Stimulated activated CD4-positive, alpha-beta T cell treated with anti-CD3 and anti-CD28 coated beads, Interleukin-12 subunit alpha, Interleukin-12 subunit beta, amount 100 ng/mL, for 4 hours (primary cell): ENCODE measurements at regions not wholly inside any gene's neighbourhood (a gene's known extent, or its start where the extent isn't known, plus 50 kb on each side); places are given as distances from the start of the nearest gene placed in this dataset.

Experiments used
- DNase-seq: peaks from one replicate; pipeline ENCODE4 v3.0.0-alpha.2; 2020

DNA sequence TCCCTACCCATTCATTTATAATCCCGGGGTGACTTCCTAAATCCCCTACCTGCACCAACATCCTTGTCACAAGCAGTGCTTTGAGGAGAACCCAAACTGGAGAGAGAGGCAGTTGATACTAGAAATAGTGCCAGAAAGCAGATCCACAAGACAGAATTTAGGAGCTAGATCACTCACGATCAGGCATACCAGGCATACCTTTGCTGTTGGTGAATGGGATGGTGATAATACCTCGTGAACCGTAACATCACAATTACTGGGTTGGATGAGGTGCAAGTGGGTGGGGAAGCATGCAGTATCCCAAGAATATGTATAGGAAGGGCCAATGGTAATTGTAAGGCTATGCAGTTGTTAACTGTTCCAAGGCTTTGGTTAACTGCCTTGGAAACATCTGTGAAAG, 129.3 kb downstream of the TMA16 start:
- no peak for DNase-seq

DNA sequence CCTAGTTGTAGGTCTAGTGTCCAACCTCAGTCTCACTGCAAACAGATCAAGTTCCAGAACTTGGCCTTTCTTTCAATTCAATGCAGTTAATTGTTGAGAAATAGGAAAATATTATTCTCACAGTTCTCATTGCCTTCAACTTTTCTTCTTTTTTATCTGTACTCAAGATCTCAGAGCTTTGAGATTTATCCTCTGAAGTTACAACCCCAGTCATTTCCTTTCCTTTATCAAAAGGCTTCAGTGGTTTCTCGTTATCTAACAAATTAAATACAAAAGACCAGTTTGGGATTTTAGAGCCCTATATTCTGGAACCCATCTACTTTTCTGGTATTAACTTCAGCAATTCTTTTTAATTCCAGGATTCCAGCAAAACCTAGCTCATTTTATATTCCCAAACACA, 130.2 kb downstream of the TMA16 start:
- no peak for DNase-seq

GRCh38 chr4:163631288-163631687, 136.8 kb downstream of the TMA16 start:
- no peak for DNase-seq

DNA sequence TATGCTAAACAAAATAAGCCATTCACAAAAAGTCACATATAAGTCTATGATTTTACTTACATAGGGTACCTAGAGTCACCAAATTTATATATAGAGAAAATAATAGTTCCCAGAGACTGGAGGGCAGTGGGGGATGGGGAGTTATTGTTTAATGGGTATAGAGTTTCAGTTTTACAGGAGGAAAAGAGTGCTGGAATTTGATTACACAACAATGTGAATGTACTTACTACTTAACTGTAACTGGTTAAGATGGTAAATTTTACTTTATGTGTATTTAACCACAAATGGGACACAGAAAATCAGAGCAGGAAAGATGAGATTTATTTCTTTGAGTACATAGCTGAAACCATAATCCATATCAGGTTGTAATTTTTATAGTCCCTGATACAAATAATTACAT, 144.4 kb downstream of the TMA16 start:
- no peak for DNase-seq

DNA sequence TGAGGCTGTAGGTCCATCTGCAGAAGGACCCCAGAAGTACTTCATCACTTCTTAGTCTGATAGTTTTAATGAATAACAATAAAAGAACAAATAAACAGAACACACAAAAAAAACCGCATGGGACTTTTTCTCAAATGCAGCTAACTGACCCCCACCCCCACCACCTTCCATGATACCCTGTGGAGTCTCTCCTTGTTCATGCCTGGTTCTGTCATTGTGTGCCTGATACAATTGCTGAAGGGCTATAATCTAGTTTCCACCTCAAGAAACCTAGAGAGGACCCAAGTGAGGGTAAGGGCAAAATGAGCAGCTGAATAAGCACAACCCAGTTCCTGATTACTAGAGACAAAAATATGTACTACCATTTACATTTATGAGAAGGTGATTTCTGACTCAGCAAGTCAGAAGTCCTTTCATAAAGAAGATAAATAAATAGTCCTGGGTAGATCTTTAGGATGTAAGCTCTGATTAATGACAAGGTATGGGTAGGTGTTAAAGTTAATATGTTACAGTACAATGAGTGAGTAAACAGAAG, 155.1 kb downstream of the TMA16 start:
- DNase-seq: no peak

DNA sequence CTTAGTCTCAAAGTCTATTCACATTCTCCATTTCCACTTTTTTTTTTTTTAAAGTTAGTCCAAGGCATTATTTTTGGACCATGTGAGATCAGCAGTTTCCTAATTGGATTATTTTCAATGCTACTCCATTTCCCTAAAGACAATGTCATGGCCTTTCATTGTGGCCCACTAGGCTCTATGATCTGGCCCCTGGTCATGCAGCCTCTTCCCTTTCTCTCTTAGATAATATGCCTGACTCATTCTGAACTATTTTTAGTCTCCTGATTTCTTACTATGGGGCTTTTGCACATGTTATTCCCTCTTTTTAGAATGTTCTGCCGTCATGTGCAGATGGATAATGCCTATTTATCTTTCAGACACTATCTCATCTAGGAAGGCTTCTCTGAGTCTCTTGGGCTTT, 157.3 kb downstream of the TMA16 start:
- DNase-seq: no peak

GRCh38 chr4:163654621-163655020, 160.1 kb downstream of the TMA16 start:
- no peak for DNase-seq

GRCh38 chr4:163660636-163661035, 166.1 kb downstream of the TMA16 start:
- no peak for DNase-seq

GRCh38 chr4:163662768-163663167, 168.3 kb downstream of the TMA16 start:
- no peak for DNase-seq

DNA sequence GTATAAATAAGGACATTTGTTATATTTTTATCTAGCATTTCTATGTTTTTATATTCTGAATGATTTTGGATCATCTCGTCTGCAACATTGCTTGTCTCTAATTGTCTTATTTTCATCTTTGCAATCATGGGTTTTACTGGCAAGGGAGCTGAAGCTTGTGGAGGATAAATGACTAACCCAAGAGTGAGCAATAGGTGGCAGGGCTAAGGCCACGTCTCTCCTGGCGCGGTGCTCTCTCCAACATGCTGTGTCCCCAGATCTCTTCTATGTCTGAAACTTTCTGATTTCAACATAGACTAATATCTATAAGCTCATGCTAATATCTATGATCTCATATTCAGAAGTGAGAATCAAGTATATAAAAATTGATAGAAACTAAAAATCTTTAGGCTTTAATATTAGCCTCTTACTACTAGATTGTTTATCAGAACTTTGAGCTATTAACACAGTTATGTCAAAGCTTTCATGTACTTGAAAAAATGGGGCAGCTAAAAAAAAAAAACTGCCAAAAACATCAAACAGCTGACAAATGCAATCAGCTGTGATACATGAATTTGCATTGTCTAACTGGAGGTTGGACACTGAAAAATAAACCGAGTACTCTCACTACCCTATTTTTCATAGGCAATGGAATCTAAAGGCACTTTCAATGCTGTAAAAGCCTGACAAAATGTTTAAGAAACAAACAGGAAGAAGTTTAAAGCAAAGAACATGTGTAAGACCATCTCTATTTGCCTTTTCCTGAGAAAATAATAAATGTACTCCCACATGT, 169.2 kb downstream of the TMA16 start:
- no peak for DNase-seq

- DNase-seq: no peak
Measured at GRCh38 chr4:163665101-163665500, 170.6 kb downstream of the TMA16 start.

GRCh38 chr4:163665521-163666331, 171.2 kb downstream of the TMA16 start:
- no peak for DNase-seq

- DNase-seq: no peak
Measured at GRCh38 chr4:163666332-163666873, 171.9 kb downstream of the TMA16 start.

DNA sequence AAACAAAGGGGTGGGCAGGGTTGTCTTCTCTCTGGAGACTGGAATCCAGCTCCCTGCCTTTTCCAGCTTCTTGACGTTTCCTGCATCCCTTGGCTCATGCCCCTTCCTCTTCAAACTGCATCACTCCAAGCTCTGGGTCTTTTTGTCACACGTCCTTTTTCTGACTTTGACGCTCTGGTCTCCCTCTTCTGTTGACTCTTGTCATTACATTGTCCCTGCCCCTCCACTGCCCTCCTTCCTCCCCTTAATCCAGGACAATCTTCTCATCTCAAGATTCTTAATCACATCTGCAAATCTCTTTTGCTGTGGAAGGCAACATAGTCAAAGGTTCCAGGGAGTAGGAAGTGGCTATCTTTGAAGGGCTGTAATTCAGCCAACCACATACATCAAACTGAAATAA, 178.3 kb downstream of the TMA16 start:
- DNase-seq: no peak

DNA sequence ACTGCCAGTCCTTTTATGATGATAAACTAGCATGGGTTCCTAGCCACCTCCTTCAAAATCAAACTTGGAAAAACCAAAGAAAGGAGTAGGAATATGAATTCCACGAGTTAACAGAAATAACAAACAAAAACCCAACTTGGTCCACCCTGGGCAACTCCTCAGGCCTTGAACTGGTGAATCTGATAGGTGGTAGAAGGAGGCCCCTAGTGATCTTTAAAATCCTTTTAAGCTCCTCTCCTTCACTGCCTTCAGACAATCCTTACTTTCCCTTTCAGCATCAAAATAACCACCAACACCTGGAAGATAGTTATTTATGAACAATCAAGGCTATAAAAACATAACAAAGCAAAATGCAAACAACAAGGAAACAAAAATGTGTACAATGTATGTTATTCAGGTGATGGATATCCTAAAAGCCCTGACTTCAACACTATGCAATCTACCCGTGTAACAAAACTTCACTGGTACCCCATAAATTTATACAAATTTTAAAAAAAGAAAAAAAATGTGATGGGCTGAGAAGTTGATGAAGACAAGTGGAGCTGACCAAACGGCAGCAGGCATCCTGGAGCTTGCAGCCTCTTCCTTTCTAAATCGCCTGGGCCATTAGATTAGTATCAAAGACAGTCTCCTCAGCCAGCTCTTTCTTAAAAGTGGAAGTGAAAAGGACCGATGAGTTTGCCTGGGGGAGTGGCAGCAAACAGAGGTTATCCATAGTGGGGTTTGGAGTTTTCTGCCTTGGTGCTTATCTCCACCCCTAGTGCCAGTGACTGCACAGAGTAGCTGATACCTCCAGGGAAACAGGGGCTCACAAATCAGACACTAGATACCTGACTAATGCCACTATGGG, 179.6 kb downstream of the TMA16 start:
- no peak for DNase-seq

DNA sequence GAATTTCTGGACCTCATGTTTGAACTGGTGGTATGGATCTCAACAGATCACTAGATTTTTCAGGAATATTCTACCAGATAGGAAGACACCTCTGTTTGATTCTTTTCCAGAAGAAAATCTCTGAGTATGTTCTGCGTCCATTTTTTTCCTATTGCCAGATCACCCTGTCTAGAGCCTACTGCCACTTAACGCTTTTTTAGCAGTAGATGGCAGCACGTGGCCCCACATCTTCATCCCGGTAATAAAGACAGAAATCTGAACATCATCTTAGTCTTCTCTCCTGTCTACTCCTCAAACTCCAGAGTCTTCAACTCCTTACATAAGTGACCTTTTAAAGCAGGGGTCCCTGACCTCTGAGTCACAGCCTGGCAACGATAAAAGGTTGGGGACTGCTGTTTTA, 184.7 kb downstream of the TMA16 start:
- DNase-seq: no peak

DNA sequence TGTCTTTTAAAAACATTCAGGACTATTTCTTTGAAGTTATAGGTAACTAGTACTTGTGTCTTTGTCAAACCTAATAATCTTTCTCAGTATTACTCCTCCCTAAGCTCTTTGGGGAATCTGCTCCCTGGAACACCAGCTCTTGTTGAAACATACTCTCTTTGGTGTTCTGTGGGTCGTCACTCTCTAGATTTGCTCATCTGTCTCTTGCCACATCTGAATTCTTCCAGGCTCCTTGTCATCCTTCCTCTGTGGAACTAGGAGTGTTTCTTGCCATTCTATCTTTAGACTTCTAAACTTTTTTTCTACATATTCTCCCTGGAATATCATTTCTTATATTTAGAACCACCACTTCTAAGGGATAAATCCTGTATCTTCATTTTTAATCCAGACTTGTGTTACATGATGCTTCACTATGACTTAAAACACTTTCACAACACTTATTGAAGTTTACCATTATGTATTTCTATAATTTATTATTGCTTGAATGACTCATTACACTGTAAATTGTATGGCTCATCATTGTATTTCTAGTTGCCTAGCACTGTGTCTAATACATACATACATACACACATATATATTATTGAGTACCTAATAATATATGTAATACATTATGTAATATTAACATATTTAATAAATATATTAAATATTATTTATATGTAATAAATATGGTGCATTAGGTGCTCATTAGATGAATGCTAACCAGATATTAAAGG, 186.1 kb downstream of the TMA16 start:
- DNase-seq: no peak

DNA sequence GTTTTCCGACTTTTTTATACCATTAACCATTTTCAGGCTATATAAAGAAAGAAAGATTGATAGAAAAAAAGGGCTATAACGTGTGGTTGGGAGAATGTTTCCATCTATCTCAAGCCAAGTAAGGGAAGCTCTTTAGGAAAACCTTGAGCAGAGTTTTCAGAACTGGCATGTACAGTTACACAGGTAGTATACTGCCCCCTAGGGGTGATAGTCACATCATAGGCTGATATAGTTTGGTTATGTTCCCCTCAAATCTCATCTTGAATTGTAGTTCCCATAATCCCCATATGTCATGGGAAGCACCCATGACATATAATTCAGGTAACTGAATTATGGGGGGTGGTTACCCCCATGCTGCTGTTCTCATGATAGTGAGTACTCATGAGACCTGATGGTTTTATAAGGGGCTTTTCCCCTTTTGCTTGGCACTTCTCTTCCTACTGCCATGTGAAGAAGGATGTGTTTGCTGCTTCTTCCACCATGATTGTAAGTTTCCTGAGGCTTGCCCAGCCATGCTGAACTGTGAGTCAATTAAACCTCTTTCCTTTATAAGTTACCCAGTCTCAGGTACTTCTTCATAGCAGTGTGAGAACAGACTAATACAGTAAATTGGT, 186.8 kb downstream of the TMA16 start:
- DNase-seq: no peak

- no peak for DNase-seq
Measured at GRCh38 chr4:163688856-163689255, 194.4 kb downstream of the TMA16 start.

DNA sequence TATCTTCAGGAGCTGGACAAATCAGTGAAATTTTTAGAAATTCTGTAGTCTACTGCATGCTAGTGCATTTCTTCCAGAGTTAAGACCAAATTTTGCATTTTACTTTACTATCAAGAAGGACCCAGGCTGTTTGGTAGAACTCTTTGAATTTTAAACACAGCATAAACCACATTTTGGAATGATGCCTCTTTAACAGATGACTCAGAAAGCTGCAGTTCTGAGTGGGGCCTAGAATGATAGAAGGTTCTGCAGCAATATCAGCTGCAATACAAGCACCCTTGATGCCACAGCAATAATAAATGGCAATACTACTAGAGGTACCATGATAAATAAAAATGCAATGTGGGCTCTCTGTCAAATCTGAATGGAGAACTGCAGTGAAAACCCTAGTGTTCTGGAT, 198.7 kb downstream of the TMA16 start:
- DNase-seq: no peak

DNA sequence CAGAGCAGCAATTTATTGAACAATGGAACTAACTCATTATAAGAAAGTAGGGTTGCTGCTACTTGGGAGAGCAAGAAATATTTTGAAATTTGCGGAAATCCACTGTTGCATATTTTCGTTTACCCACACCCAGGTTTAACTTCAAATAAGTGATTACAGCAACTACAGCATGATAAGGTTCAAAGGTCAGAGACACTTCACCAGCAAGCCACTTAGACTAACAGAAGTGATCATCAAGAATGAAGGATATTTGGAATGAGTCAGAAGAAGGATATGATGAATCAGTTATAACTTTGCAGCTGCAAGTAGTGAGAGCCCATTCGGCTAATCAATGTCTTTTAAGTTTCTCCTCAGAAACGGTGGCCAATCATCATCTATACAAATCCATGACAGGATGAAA, 199.3 kb downstream of the TMA16 start:
- DNase-seq: no peak

DNA sequence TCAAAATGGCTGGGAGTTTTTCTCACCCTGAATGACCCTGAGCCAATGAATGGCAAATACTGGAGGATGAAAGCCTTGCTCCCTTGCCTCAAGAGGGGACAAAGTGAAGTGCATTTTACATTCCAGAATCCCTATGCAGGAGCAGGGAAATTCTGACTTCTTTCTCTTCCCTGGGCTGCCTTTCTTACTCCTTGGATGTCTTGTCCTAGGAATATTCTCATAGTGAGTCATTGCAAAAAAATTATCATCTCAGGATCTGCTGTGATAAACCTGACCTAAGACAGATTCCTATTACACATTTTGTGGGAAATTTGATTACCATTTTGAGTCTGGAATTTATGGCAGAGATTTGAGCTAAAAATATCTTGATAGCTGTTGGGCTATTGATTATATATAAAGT, 199.9 kb downstream of the TMA16 start:
- no peak for DNase-seq
